ENCODE measurements at regions not wholly inside any gene's neighbourhood (a gene's known extent, or its start where the extent isn't known, plus 50 kb on each side); places are given as distances from the start of the nearest gene placed in this dataset.
"Not testable (repeated sequence)": the region's sequence is repeated elsewhere in the genome, so short reads cannot be mapped to it uniquely, and the experiment has no call there.

DNA sequence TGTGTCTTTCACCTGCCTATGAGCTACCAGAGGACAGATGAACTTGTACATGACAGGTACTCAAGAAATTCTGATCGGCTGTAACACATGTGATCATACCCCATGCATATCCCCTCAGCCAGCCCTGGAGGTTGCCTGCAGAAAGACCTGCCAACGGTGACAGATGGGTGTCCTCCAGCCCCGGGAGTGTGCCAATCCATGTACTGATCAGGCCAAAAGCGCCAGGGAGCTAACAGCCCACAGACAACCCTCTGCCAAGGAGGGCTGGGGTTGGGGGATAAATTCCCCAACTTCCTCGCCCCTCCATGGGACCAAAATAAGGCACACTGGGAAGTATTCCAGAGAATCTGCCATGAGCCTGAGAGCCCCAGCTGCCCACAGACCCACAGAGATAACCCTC, 189.4 kb downstream of the CCT6B start:
- no peak for DNase-seq

DNA sequence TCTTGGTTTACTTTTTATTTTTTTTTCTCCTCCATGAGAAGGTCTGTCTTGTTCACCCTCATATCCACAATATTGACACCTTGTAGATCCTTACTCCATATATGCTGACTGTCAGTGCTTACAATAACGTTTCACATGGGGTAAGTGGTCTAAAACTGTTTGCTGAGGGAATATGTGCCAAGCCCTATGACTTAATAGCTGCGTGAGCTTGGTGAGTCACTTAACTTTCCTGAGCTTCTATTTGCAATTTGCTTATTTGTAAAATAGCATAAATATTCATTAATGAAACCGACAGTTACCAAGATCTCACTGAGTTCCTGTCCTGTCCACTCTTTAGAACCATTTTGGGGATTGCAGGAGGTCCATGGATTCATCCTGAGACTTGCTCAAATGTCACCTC, 190.7 kb downstream of the CCT6B start:
- DNase-seq = no peak

DNA sequence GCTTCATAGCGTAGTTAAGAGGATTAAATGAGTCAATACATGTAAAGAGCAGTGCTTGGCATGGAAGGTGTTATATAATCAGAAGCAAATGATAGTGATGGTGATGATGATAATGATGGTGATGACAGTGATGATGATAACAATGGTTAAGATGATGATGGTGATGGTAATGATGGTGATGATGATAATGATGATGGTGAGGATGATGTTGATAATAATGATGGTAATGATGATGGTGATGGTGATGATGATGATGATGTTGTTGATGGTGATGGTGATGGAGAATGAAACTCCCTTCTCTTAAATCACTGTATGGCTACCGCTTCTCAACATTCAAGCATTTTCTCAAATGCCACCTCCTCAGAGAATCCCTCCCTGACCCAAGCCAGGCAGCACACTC, 190.5 kb downstream of the TMEM132E start:
- no peak for DNase-seq

DNA sequence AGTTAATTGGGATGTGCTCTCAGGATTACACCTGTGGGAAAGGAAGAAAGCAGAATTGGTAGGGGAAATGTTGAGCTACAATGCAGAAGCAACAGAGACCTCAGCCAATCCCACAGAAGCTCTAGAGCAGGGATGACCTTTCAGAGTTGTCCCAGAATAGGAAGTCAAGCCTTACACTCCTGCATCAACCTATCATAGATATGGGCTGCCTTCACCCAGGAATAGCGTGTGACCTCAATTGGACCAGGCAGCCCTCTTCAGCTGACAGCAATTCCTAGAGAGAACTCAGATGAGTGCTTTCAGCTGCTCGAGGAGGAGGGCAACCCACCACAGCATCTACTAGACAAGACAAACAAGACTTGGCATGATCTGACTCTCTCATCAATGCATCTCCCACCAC, 189.7 kb downstream of the TMEM132E start:
- DNase-seq = no peak

GRCh38 chr17:34765291-34765690, 185.9 kb downstream of the TMEM132E start:
- no peak for DNase-seq

DNA sequence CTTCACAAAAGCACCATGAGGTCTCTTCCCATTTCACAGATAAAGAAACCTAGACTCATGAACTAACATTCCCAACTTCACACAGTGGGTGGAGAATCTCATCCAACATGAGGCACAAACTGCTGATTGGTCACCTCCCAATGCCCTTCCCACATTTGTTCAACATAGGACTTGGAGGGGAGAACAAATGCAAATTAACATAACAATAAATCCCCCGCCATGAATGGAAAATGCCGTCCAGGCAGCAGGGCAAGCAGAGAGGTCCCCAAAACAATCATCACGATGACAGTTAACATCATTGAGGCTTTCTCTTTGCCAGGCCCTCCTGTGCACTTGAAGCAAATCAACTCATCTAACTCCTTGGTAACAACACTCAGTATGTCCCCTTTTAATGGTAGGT, 185.3 kb downstream of the TMEM132E start:
- no peak for DNase-seq

DNA sequence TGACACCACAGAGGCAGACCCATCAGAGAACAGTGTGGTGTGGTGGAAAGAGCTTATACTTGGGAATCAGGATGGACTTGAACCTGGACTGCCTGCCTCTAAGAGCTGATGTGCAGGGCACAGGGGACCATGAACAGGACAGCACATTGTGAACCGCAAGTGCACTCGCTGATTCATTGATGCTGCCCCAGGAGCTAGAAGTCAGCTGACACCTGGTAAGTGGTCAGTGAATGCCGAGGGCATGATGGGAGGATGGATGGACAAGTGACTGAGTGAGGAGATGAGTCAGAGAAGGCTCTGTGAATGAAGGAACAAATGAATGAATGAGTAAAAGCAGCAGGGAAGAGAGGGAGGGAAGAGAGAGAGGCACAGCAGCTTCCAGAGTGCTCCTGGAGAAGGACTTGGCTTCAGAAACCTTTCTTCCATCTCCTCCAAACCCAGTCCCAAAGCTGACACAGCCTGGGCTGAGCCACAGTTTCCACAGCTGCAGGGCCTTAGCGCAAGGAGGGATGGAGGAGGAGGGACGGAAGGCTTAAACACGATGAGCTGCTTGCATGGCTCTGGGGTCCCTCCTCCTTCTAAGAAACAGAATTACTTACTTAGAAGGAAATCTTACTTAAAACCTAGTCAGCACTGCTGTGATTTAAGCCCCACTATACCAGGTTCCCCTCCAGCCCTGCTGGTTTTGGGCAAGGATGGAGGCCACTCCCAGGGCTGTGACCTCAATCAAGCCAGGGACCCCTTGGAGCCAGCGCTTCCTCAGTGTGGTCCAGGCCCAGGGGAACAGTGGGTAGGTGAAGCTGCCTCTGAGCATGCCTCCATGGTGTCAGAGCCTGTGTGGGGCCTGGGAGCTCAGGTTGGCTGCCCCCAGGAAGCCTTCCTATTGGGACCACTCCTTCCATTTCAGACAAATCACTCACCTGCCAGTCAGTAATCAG, 184.6 kb downstream of the TMEM132E start:
- DNase-seq = no peak

DNA sequence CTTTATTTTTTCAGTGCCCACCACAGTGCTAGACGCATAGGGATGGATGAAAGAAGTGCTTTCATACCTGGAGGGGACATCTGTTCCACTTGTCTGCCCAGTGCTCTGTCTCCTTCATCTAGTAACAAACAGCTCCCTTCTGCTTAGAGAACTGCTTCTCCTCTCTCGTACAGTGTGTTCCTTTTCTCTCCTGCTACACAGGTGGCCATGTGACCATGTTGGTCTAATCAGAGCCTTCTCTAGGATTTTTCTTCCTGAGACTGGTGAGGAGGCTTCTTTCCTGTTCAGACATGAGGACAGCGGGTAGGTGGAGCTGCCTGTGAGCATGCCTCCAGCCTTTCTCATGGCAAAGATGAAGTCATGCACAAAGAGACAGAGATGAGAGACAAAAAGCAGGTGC, 182.7 kb downstream of the TMEM132E start:
- DNase-seq = no peak

DNA sequence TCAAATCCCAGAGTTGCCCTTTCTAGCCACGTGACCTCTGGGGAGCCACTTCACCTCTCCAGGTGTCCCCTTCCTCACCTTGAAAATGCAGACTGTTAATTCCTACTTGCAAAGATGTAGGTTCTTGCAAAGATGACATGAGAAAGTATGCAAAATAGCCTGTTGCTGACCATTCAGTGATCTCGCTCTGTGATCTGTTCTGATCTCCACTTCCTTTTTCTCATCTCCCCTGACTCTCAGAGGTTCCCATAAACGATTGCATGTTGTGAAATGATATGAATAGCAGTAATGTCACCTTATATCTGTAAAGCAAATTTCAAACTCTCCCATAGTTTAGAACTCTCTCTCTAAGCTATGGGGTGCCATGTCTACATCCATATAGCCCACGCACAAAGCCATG, 182.3 kb downstream of the TMEM132E start:
- DNase-seq = no peak

DNA sequence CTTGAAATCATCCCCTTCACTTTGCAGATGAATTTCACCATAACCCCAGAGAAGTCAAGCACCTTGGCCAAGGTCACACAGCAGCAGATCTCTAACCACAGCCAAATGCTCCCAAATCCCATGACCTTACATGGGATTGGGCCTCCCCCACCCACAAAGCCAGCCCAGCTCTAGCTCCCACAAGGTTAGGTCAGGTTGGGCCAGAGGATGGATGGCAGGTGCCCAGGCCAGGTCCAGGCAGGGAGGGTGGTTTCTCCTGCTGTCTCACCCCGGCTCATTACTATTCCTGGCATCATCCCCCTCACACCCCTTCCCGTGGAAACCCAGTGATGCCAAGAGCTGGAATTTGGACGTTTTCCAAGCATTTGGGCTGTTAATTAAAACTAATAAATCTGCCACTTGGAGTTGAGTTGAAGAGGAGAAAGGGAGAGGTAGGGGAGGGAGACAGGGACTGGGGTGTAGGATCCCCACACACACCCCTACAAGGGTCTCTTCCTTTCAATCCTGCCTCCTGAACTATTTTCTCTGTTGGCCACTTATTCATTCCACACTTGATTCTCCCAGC, 181.6 kb downstream of the TMEM132E start:
- no peak for DNase-seq

- DNase-seq = no peak
These were observed 179.3 kb downstream of the TMEM132E start for GRCh38 chr17:34758718-34759117.

- DNase-seq = no peak
These were observed 178.9 kb downstream of the TMEM132E start for GRCh38 chr17:34758316-34758715.

DNA sequence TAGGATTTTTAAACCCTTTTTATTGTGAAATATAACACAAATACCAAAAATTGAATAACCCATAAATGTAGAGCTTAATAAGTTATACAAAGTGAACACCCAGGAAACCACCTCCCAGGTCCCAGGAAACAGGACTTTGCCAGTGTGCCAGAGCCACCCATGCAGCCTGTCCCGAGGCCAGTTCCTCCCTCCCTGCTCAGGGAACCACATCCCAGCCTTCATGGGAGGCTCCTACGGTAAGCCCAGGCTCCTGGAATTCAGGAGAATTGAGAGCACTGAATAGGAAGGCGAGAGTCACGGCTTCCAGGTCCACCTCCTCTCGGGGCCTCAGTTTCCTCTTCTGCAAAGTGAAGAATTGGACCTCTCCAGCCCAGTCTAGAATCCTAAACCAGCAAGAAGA, 178.2 kb downstream of the TMEM132E start:
- DNase-seq = no peak

GRCh38 chr17:34757106-34757505, 177.7 kb downstream of the TMEM132E start:
- DNase-seq = no peak

- DNase-seq = no peak
These were observed 177.2 kb downstream of the TMEM132E start for GRCh38 chr17:34756637-34757021.

DNA sequence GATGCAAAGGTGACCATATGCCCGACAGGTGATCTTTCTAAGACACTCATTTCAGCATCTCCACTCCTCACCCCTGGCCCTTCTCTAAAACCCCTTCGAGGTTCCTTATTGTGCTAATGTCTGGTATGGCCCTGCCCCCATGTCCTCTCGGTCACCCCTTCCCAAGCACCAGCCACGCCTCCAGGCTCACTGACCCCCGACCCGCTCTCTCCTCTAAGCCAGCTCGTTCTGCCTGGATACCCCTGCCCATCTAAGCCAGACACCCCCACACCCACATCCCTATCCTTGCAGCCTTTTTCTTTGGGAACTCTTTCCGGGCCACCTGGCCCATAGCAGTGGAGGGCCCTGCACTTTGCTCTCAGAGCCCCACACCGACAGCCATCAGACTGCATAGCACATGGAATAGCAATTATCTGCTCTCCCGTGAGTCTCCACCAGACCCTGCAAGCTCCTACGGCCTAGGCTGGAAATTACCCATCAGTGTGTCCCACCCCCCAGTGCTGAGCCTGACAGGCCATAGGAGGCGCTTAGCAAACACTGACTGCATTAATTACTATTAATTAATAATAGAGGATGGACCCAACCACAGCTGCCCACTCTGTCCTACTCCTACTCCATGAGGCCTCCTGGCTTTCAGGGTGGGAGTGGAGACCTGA, 176.7 kb downstream of the TMEM132E start:
- no peak for DNase-seq

DNA sequence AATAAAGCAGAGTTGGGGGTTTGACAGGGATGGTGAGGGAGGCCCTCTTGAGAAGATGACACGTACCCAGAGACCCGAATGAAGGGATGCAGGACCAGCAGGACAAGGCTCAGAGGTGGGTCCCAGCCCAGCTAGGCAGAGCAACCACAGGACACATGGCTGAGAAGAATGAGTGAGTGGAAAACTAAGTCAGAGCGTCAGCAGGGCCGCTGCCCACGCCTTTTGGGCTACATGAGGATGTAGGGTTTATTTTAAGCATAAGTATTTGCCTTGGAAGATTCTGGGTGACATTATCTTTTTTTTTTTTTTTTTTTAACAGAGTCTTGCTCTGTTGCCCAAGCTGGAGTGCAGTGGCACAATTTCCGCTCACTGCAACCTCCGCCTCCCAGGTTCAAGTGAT, 176.0 kb downstream of the TMEM132E start:
- no peak for DNase-seq

- no peak for DNase-seq
These were observed 170.6 kb downstream of the TMEM132E start for GRCh38 chr17:34750004-34750403.

- no peak for DNase-seq
These were observed 162.6 kb downstream of the TMEM132E start for GRCh38 chr17:34741967-34742366.

GRCh38 chr17:34740565-34741520, 161.5 kb downstream of the TMEM132E start:
- no peak for DNase-seq

DNA sequence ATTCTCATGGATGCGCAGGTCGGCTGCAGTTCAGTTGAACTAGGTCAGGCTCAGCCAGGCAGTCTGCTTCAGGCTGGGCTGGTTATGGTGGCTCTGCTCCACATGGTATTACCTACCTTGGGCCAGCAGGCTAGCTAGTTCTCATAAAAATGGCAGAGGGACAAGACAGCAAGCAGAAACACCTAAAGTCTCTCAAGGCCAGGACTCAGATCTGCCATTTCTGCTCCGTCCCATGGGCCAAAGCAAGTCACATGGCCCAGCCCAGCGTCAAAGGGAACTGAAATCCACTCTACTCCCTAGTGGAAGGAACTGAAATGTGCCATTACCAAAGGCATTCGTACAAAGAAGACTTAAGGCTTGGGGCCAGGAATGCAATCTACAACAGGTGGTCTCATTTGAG, 160.0 kb downstream of the TMEM132E start:
- DNase-seq = no peak

- DNase-seq = not testable (repeated sequence)
These were observed 158.3 kb downstream of the TMEM132E start for GRCh38 chr17:34737673-34738072.

DNA sequence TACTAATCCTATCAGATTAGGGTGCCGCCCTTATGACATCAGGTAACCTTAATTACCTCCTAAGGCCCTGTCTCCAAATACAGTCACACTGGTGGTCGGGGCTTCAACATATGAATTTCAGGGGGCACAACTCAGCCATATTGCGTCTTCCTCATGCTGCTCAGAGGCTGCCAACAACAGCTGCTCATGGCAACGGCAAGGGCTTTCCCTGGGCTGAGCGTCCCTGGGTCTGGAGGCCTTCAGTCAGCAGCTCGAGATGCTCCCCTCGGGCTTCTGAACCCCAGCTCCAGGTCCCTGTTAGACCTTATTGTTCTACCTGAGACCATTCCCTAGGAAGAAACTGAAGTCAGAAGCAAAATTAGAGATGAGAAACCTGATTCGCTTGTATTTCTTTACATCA, 157.2 kb downstream of the TMEM132E start:
- DNase-seq = no peak
